ENCODE measurements at regions not wholly inside any gene's neighbourhood (a gene's known extent, or its start where the extent isn't known, plus 50 kb on each side); places are given as distances from the start of the nearest gene placed in this dataset.

DNA sequence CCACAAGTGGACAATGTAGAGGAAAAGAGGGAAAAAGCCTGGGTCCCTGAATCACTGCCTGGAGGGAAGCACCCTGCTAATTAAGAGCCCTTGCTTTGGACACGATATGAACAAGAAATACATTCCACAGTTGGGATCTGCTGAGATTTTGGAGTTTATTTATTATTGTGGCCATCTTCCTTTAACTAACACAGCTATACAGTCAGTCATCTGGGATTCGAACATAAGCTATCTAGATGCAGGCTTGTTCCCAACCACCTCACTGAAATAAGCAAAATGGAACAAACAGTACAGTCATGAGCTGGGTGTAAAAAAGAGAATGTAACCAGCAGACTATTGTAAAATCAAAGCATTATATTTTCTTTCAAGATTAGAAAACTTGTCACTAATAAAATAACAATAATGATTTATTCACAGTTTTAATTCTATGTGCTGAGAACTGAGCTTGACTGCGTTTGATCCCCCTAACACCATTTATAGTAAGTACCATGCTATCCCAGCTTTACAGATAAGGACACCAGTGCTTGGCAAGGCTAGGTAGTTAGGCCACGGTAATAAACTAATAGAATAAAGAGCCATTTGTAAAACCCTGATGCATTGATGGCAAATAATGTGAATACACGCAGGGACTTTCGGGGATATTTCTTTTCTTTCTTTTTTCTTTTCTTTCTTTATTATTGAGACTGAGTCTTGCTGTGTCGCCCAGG, 223.8 kb upstream of the KLF6 start:
- ATAC-seq, result no peak
- CTCF ChIA-PET, result no interaction called here
- POLR2A ChIA-PET, result no interaction called here
- Mint-ChIP-seq H3K4me1 (ENCODE audit: low read depth) (peaks cover 14% of the 10 kb centered on the region), H3K36me3 (ENCODE audit: low read depth) (no peaks in the 10 kb centered on the region), H3K9me3 (no peaks in the 10 kb centered on the region), H3K27me3 (peaks cover 2% of the 10 kb centered on the region), H3K4me3 (no peak overlapping the region), H3K27ac (no peak overlapping the region)
- no peak for DNase-seq
- intact Hi-C loops (cut with micrococcal nuclease), result no loop called here
- TF ChIP-seq, protein P1, sequence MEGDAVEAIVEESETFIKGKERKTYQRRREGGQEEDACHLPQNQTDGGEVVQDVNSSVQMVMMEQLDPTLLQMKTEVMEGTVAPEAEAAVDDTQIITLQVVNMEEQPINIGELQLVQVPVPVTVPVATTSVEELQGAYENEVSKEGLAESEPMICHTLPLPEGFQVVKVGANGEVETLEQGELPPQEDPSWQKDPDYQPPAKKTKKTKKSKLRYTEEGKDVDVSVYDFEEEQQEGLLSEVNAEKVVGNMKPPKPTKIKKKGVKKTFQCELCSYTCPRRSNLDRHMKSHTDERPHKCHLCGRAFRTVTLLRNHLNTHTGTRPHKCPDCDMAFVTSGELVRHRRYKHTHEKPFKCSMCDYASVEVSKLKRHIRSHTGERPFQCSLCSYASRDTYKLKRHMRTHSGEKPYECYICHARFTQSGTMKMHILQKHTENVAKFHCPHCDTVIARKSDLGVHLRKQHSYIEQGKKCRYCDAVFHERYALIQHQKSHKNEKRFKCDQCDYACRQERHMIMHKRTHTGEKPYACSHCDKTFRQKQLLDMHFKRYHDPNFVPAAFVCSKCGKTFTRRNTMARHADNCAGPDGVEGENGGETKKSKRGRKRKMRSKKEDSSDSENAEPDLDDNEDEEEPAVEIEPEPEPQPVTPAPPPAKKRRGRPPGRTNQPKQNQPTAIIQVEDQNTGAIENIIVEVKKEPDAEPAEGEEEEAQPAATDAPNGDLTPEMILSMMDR (IDR thresholded peaks at IDR 0.05), result no peak

DNA sequence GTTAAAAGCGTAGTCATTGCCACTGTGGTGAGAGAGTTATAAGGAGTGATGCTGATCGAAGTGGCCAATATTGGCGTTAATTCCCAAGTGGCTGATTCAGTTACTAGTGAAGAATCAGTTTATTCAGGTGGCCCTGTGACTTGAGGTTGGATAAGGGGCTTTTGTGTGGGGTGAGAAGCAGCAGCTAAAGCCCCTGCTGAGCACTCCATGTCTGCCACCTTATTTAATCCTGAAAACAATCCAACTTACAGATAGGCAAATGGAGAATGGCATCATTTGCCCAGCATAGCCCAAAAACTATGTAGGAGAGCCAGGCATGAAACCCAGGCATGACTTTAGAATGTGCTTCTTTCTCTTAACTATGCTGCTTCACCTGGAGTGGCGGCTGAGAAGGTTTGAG, 222.8 kb upstream of the KLF6 start:
- H3K27me3 Mint-ChIP-seq, result peaks cover 2% of the 10 kb centered on the region
- H3K4me3 Mint-ChIP-seq, result no peak overlapping the region
- intact Hi-C loops (cut with micrococcal nuclease), result no loop called here
- no peak overlapping the region for H3K27ac Mint-ChIP-seq
- ATAC-seq (no peak), DNase-seq (no peak)
- TF ChIP-seq, protein P1 (IDR thresholded peaks at IDR 0.05), result no peak
- no peaks in the 10 kb centered on the region for H3K9me3 Mint-ChIP-seq
- H3K4me1 Mint-ChIP-seq (ENCODE audit: low read depth), result peaks cover 7% of the 10 kb centered on the region
- CTCF ChIA-PET, result no interaction called here
- H3K36me3 Mint-ChIP-seq (ENCODE audit: low read depth), result no peaks in the 10 kb centered on the region
- POLR2A ChIA-PET, result interaction anchor here (0.7 kb wide), 1 partner anchor 16 kb away, joined by 3 read pairs; no protein-coding TSS in a partner anchor

DNA sequence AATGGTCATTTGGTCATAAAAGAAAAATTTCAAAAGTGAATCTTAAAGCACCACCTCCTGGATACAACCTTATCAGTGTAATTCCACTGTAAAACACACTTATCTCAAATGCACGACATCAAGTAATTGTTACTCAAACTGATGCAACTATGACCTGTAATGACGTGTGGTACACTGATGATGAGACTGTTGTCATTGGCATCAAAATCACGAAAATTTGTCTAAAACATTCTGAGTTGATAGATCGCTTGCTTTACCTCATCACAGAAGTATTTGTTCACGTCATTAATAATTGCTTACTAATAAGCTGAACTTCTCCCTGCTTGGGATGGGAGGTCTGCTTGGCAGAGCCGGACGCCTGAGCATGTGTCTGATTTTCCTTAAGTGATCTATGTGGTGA, 221.8 kb upstream of the KLF6 start:
- ATAC-seq, result no peak
- Mint-ChIP-seq H3K9me3 (no peaks in the 10 kb centered on the region), H3K27me3 (no peaks in the 10 kb centered on the region), H3K4me3 (no peak overlapping the region), H3K27ac (no peak overlapping the region), H3K36me3 (ENCODE audit: low read depth) (no peaks in the 10 kb centered on the region), H3K4me1 (ENCODE audit: low read depth) (peaks cover 2% of the 10 kb centered on the region)
- intact Hi-C loops (cut with micrococcal nuclease), result no loop called here
- POLR2A ChIA-PET, result interaction anchor here (0.6 kb wide), 1 partner anchor 355 kb away, joined by 3 read pairs; no protein-coding TSS in a partner anchor
- no peak for DNase-seq
- CTCF ChIA-PET, result no interaction called here
- TF ChIP-seq, protein P1 (IDR thresholded peaks at IDR 0.05), result no peak

DNA sequence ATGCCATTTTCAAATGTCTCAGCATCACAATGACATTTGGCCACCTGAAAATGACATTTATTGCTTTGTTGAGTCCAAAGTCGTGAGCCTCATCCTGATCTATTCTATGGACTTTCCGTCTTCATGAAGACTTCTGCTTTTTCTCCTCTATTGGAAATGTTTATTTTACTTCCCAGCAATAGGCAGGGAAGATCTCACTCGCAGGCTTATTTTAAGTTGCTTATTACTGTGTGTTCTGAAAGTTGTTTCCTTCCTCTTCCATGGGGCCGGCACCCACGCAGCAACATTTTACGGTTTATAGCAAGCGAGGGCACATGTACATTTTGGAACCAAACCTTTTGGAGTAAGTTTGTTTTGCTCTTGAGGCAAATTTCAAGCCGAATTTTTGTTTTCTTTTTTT, 221.0 kb upstream of the KLF6 start:
- H3K9me3 Mint-ChIP-seq, result no peaks in the 10 kb centered on the region
- peak; percentile 14 for DNase-seq
- no peaks in the 10 kb centered on the region for H3K27me3 Mint-ChIP-seq
- POLR2A ChIA-PET, result no interaction called here
- CTCF ChIA-PET, result no interaction called here
- intact Hi-C loops (cut with micrococcal nuclease), result no loop called here
- no peak for ATAC-seq
- no peak overlapping the region for H3K27ac Mint-ChIP-seq
- H3K36me3 Mint-ChIP-seq (ENCODE audit: low read depth), result no peaks in the 10 kb centered on the region
- TF ChIP-seq, protein P1 (IDR thresholded peaks at IDR 0.05), result no peak
- H3K4me3 Mint-ChIP-seq, result no peak overlapping the region
- H3K4me1 Mint-ChIP-seq (ENCODE audit: low read depth), result peaks cover 2% of the 10 kb centered on the region

DNA sequence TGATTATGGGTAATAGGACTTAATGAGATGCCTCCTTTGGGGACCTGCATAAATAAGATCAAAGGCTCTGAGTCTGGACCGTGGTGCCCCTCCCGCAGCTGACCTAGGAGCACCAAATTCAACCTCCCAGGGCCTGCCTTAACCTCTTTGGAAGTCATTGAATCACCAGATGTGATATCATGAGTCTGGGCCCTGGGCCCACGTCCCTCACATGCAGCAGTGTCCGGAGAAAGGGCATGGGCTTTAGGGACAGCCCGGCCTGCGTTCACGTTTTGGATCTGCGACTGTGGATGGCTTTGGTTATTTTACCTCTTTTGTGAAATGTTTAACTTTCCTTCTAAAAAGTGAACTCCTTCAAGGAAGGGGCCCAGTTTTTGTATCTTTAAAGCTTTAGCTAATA, 220.0 kb upstream of the KLF6 start:
- POLR2A ChIA-PET, result interaction anchor here (0.7 kb wide), 1 partner anchor 11 kb away, joined by 3 read pairs; no protein-coding TSS in a partner anchor
- no peaks in the 10 kb centered on the region for H3K36me3 Mint-ChIP-seq (ENCODE audit: low read depth)
- CTCF ChIA-PET, result no interaction called here
- no peak overlapping the region for H3K4me3 Mint-ChIP-seq
- peaks cover 5% of the 10 kb centered on the region for H3K9me3 Mint-ChIP-seq
- H3K27ac Mint-ChIP-seq, result no peak overlapping the region
- peaks cover 2% of the 10 kb centered on the region for H3K4me1 Mint-ChIP-seq (ENCODE audit: low read depth)
- TF ChIP-seq, protein P1 (IDR thresholded peaks at IDR 0.05), result no peak
- H3K27me3 Mint-ChIP-seq, result no peaks in the 10 kb centered on the region
- DNase-seq (no peak), ATAC-seq (no peak)
- intact Hi-C loops (cut with micrococcal nuclease), result no loop called here
